PC-9 (cell line): ENCODE measurements at regions not wholly inside any gene's neighbourhood (a gene's known extent, or its start where the extent isn't known, plus 50 kb on each side); places are given as distances from the start of the nearest gene placed in this dataset.

Experiments
- BruUV-seq: library from RNA; stranded (reverse); fragments of 400-500 nt; replicated peaks from 2 replicates; lab custom pipeline; 2021; lab: Mats Ljungman, UMichigan
- CTCF ChIA-PET: fragments of 300-600 bp; sonication (Branson Sonifier 250); formaldehyde crosslinking; loops from one replicate; lab custom pipeline; 2022; ENCODE audit warnings: antibody characterized with exemption; lab: Charles Lee
- POLR2A ChIA-PET: fragments of 300-600 bp; sonication (Branson Sonifier 250); formaldehyde crosslinking; loops from one replicate; lab custom pipeline; 2022; ENCODE audit warnings: antibody characterized with exemption; ENCODE audit not compliant: unreplicated experiment; lab: Charles Lee
- DNase-seq, 2 experiments: peaks; one replicate each; pipeline versions ENCODE4 v3.0.0 to v3.0.0-alpha.2; 2015 to 2022; ENCODE audit warnings: mixed read lengths in 1 of 2
- H2AFZ ChIP-seq: fragments of 200-600 bp; sonication (generic); 2 replicates; pipeline ENCODE4 v1.8.1; 2017; ENCODE audit warnings: antibody characterized with exemption
- H3F3A ChIP-seq: fragments of 200-600 bp; sonication (generic); 2 replicates; pipeline ENCODE4 v1.8.1; 2017; ENCODE audit warnings: antibody characterized with exemption, mild to moderate bottlenecking, low read depth; ENCODE audit not compliant: insufficient read depth
- H3K27ac ChIP-seq: fragments of 200-600 bp; sonication (generic); 2 replicates; pipeline ENCODE4 v1.6.1; 2016; ENCODE audit warnings: mixed run types
- H3K27me3 ChIP-seq: fragments of 200-600 bp; sonication (generic); 2 replicates; pipeline ENCODE4 v1.6.1; 2016; ENCODE audit warnings: low read depth, mixed run types; ENCODE audit not compliant: insufficient read depth
- H3K36me3 ChIP-seq: fragments of 200-600 bp; sonication (generic); 2 replicates; pipeline ENCODE4 v1.6.1; 2016; ENCODE audit warnings: low read depth, mixed run types
- H3K4me1 ChIP-seq: fragments of 200-600 bp; sonication (generic); replicated peaks from 2 replicates; pipeline ENCODE4 v1.6.1; 2016; ENCODE audit warnings: mixed run types; ENCODE audit not compliant: insufficient read depth
- H3K4me2 ChIP-seq: fragments of 200-600 bp; sonication (generic); 2 replicates; pipeline ENCODE4 v1.6.1; 2017; ENCODE audit warnings: mixed run types
- H3K4me3 ChIP-seq: fragments of 200-600 bp; sonication (generic); 2 replicates; pipeline ENCODE4 v1.6.1; 2016; ENCODE audit warnings: mixed run types
- H3K79me2 ChIP-seq: fragments of 200-600 bp; sonication (generic); 2 replicates; pipeline ENCODE4 v1.6.1; 2017; ENCODE audit warnings: low read depth, mixed run types
- H3K9me2 ChIP-seq: fragments of 200-600 bp; sonication (generic); 2 replicates; pipeline ENCODE4 v1.8.1; 2017; ENCODE audit warnings: mild to moderate bottlenecking; ENCODE audit not compliant: insufficient read depth
- H3K9me3 ChIP-seq: fragments of 200-600 bp; sonication (generic); 2 replicates; pipeline ENCODE4 v1.8.1; 2016; ENCODE audit warnings: low read depth; ENCODE audit not compliant: insufficient read depth
- H4K20me1 ChIP-seq: fragments of 200-600 bp; sonication (generic); 2 replicates; pipeline ENCODE4 v1.8.1; 2017; ENCODE audit not compliant: insufficient read depth
- EZH2 ChIP-seq: fragments of 200-600 bp; sonication (generic); IDR thresholded peaks from 2 replicates; pipeline ENCODE4 v1.8.0; 2017; ENCODE audit warnings: antibody characterized with exemption, low read depth
- intact Hi-C: fragments of 100-400 bp; cut with micrococcal nuclease; formaldehyde crosslinking; loops from one replicate; pipeline ENCODE4 v1.10.0; 2022; ENCODE audit not compliant: unreplicated experiment
- TF ChIP-seq, protein P1 (sequence below): fragments of 200-600 bp; sonication (generic); conservative IDR thresholded peaks from 2 replicates; pipeline ENCODE4 v1.6.1; 2017; ENCODE audit warnings: mixed run types, antibody characterized with exemption, mild to moderate bottlenecking, moderate library complexity

DNA sequence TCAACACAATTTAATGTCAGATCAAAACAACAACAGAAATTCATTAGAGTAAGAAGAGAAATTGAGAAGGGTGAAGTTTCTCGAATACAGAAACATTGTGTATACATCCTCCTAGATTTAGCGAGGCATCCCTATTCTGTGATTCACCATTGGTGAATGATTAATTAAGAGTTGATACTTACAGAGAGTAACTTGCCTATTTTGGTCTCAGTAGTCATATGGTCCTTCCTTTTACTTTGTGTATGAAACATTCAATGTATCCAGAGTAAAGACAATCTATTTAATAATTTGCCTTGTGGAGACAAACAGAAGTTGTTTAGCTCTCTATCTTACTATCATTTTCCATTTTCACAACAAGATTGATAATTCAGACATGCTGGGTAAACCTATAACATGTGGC lies 432.0 kb downstream of the ZPLD1 start:
- Histone ChIP-seq H3K4me3 (no peak overlapping the region), H3K4me1 (no peaks in the 10 kb centered on the region), H3K9me2 (no peaks in the 10 kb centered on the region; the same call in 1 of the 2 replicates), H3K27me3 (no peaks in the 10 kb centered on the region), H3K27ac (no peak overlapping the region), H3K79me2 (no peaks in the 10 kb centered on the region), H2AFZ (no peak overlapping the region), H3F3A (no peaks in the 10 kb centered on the region), H3K9me3 (no peaks in the 10 kb centered on the region), H3K4me2 (no peak overlapping the region), H3K36me3 (no peaks in the 10 kb centered on the region), H4K20me1 (no peaks in the 10 kb centered on the region; the same call in 1 of the 2 replicates)
- intact Hi-C loops: no loop called here
- TF ChIP-seq EZH2: no peak
- TF ChIP-seq, protein P1, sequence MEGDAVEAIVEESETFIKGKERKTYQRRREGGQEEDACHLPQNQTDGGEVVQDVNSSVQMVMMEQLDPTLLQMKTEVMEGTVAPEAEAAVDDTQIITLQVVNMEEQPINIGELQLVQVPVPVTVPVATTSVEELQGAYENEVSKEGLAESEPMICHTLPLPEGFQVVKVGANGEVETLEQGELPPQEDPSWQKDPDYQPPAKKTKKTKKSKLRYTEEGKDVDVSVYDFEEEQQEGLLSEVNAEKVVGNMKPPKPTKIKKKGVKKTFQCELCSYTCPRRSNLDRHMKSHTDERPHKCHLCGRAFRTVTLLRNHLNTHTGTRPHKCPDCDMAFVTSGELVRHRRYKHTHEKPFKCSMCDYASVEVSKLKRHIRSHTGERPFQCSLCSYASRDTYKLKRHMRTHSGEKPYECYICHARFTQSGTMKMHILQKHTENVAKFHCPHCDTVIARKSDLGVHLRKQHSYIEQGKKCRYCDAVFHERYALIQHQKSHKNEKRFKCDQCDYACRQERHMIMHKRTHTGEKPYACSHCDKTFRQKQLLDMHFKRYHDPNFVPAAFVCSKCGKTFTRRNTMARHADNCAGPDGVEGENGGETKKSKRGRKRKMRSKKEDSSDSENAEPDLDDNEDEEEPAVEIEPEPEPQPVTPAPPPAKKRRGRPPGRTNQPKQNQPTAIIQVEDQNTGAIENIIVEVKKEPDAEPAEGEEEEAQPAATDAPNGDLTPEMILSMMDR: no peak
- ChIA-PET POLR2A (interaction anchor here (0.7 kb wide), 1 partner anchor 872 kb away, joined by 5 read pairs; no protein-coding TSS in a partner anchor), CTCF (no interaction called here)
- no TSS peak for BruUV-seq
- no peak for DNase-seq

DNA sequence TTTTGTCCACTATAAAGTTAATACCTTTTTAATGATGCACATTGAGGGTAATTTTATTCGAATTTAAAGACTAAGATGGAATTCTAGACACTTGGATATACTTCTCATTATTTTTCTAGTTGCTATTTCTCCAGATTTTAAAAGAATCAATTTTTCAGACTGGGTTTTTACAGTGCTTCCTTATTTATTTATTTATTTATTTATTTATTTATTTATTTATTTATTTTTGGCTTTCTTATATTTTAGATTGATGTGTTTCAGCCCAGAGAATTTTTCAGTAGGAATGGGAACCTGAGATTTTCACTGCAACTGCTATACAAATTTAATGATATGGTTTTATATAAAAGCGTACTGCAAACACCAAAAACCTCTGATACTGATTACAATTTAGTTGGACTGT lies 448.7 kb downstream of the ZPLD1 start:
- ChIA-PET CTCF (no interaction called here), POLR2A (no interaction called here)
- no peaks in the 10 kb centered on the region for H3K9me2 ChIP-seq
- TF ChIP-seq EZH2: no peak
- TF ChIP-seq, protein P1: no peak
- H3K4me2 ChIP-seq: no peak overlapping the region
- H2AFZ ChIP-seq: no peak overlapping the region
- no peak overlapping the region for H3K4me3 ChIP-seq
- no peaks in the 10 kb centered on the region for H3K27me3 ChIP-seq
- no TSS peak for BruUV-seq
- H3K79me2 ChIP-seq: no peaks in the 10 kb centered on the region
- no peaks in the 10 kb centered on the region for H3K4me1 ChIP-seq
- H3K36me3 ChIP-seq: no peaks in the 10 kb centered on the region
- H3F3A ChIP-seq: no peaks in the 10 kb centered on the region; the same call in 1 of the 2 replicates
- H4K20me1 ChIP-seq: no peaks in the 10 kb centered on the region
- no peak overlapping the region for H3K27ac ChIP-seq
- no peaks in the 10 kb centered on the region for H3K9me3 ChIP-seq
- intact Hi-C loops: no loop called here
- no peak for DNase-seq

DNA sequence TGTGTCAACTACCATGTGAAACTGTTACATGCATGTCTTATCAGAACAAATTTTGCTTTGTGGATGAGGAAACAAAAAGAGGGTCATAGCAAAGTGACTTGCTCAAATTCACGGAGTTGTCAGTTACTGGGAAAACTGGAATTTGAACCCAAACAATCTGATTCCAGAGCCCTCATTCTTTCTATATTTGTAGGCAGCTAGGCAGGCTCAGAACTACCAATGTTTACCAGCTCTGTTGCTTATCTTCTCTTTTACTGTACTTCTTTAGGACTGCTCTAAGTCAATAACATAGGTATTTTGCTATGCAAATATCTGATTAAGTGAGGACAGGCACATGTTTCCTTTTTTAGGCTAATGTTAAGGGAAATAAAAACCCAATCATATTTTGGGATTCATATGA lies 450.5 kb downstream of the ZPLD1 start:
- Histone ChIP-seq H3K27ac (no peak overlapping the region), H3K9me2 (no peaks in the 10 kb centered on the region), H3F3A (no peaks in the 10 kb centered on the region; the same call in 1 of the 2 replicates), H3K79me2 (no peaks in the 10 kb centered on the region), H3K9me3 (no peaks in the 10 kb centered on the region), H3K4me2 (no peak overlapping the region), H3K4me1 (no peaks in the 10 kb centered on the region), H3K36me3 (no peaks in the 10 kb centered on the region), H2AFZ (no peak overlapping the region), H3K4me3 (no peak overlapping the region), H3K27me3 (no peaks in the 10 kb centered on the region), H4K20me1 (no peaks in the 10 kb centered on the region)
- TF ChIP-seq EZH2: no peak
- TF ChIP-seq, protein P1: no peak
- no peak for DNase-seq
- POLR2A ChIA-PET: no interaction called here
- intact Hi-C loops: no loop called here
- BruUV-seq: no TSS peak
- CTCF ChIA-PET: no interaction called here
